Activated naive CD4-positive, alpha-beta T cell treated with anti-CD3 and anti-CD28 coated beads, Interleukin-2, amount 50 U/mL, for 72 hours (primary cell): ENCODE measurements at regions not wholly inside any gene's neighbourhood (a gene's known extent, or its start where the extent isn't known, plus 50 kb on each side); places are given as distances from the start of the nearest gene placed in this dataset.

Experiments used
- ATAC-seq, 2 donors: fragments of 150-1000 bp; cut with Tn5 transposase; 2 replicates each; pipeline ENCODE4 v1.10.0; 2021; ENCODE audit warnings: mild to moderate bottlenecking in 2 of 2, moderate library complexity in 2 of 2
- DNase-seq, 2 donors: peaks; one replicate each; pipeline ENCODE4 v3.0.0; 2021 to 2022; ENCODE audit warnings: low spot score in 2 of 2
- H3K27ac Mint-ChIP-seq, 2 donors: one replicate each; pipeline ENCODE4 v1.8.0; 2022; ENCODE audit warnings: mild to moderate bottlenecking in 2 of 2, mixed read lengths in 2 of 2
- H3K36me3 Mint-ChIP-seq, 2 donors: one replicate each; pipeline ENCODE4 v1.8.0; 2022; ENCODE audit warnings: mixed read lengths in 2 of 2
- H3K9me3 Mint-ChIP-seq, 2 donors: one replicate each; pipeline ENCODE4 v1.8.0; 2022; ENCODE audit warnings: mixed read lengths in 2 of 2

DNA sequence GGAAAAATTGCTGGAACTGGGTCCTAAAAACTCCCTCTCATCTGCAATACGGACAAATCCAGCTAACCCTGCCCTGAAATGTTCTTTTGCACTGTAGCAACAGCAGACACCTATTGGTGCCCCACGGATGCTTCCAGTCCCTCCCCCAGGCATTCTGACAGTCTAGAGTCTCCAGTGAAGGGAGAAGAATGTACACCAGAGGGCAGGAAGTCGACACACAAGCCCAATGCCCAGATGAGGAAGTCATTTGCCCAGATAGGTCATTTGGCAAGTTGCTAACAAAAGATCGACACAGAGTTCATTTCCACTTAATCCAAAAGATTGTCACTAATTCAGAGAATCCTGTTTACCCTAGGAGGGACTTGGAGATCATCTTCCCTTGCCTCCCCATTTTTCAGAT lies 293.0 kb upstream of the PRDM1 start:
- ATAC-seq (peak in 1 of 2 donors; percentile 59), DNase-seq (no peak)
- Mint-ChIP-seq H3K9me3 (no peaks in the 10 kb centered on the region), H3K36me3 (no peaks in the 10 kb centered on the region), H3K27ac (no peak overlapping the region)

DNA sequence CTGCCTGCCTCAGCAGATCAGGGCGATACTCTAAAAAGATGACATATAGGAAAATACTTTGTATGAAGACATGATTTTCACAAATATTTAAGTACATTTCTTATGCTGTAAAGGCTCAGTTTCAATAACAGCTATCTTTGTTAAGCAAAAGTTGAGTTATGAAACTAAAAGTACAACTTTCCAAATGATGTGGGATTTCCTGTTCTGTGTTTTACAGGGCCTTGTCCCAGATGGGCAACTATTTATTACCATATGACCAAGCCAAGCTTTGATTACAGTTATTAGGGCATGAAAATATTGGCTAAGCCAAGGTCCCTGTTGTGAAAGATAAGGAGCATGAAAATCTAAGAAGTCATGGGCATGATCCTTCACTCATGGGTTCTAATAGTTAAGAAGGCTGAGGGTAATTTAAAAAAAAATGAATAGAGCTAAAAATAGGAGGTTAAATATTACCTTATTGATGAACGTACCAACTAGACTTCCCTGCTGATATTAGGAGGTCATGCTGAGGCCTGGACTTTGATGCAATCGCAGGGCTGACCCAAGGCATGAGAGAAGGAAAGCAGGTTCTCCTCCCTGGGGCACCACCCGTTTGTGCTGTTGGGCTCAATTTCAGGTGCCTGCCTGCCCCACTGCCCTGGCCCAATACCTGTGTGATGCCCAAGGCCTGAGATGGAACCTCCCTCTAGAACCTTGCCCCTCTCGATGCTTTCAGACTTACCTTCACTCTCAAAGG lies 294.4 kb upstream of the PRDM1 start:
- Mint-ChIP-seq H3K27ac (no peak overlapping the region), H3K9me3 (no peaks in the 10 kb centered on the region), H3K36me3 (no peaks in the 10 kb centered on the region)
- ATAC-seq = no peak
- no peak for DNase-seq

DNA sequence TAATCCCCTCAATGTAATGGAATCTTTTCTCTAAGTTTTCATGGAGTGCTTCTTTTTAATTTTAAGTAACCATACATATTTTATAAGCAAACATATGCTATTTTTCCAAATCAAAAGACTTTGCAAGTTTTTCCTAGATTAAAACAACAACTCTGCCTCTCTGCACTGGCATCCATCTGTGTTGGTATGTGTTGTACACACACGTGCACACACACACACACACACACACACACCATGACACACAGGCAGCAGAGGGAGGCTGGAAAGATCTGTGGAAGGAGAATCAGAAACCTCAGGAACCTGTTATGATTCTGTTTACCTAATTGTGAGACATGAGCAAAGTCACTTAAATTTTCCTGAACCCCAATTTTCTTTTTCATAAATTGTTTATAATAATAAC lies 295.0 kb upstream of the PRDM1 start:
- no peak for ATAC-seq
- no peak overlapping the region for H3K27ac Mint-ChIP-seq
- no peaks in the 10 kb centered on the region for H3K9me3 Mint-ChIP-seq
- DNase-seq = no peak
- no peaks in the 10 kb centered on the region for H3K36me3 Mint-ChIP-seq

DNA sequence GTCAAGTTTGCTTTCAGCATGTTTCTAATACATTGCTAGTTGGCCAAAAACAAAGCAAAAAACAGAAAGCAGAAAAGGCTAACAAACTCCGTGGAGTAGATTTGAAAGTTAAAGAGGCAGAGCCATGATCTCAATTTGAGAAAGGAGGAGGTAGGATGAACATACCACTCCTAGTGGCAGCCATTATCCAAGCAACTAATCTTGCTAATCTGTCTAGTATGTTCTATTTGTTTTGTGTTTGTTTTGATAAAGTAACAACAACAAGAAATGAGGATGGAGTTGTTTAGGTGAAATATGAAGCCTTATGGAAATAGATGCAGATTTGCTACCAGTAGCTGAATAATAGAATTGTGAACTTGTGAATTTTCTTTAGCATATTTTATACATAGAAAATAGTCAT lies 295.5 kb upstream of the PRDM1 start:
- no peaks in the 10 kb centered on the region for H3K36me3 Mint-ChIP-seq
- no peak overlapping the region for H3K27ac Mint-ChIP-seq
- H3K9me3 Mint-ChIP-seq = no peaks in the 10 kb centered on the region
- ATAC-seq = no peak
- no peak for DNase-seq

DNA sequence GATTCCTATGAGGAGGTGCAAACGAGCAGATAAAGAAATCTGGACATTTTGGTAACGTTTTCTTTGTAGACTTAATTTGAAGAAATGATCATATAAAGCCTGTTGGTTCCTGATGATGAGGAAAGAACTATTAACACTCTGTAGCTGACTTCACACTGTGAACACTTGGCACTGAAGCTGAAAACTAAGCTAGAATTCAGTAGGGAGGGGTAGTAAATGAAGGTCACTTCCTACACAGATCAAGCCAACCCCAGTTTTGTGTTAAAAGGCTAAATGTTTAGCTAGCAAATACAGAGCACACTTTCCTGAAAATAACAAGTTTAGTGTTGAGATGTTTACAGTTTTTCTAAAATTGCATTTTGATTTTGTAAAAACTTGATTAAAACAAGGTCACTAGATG lies 296.2 kb upstream of the PRDM1 start:
- Mint-ChIP-seq H3K27ac (no peak overlapping the region), H3K9me3 (no peaks in the 10 kb centered on the region), H3K36me3 (no peaks in the 10 kb centered on the region)
- no peak for ATAC-seq
- no peak for DNase-seq

DNA sequence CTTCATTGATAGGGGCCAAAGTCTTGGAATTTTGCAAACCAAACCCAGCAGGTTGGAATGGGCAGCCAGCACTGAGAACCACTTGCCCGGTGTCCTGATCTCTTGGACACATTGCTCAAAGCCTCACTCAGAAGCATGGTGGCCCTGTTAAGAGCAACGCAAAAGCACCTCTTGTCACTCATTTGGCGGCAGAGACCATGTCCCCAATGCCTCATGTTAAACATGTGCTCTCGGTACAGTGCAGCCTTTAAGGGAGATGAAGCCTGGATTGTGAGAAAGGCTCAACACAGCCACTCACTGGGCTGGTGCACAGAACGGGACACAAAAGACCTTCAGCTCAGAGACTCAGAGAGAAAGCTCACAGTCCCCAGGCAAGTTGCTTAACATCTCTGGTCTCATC lies 298.4 kb upstream of the PRDM1 start:
- Mint-ChIP-seq H3K27ac (no peak overlapping the region), H3K36me3 (no peaks in the 10 kb centered on the region), H3K9me3 (no peaks in the 10 kb centered on the region)
- DNase-seq (no peak), ATAC-seq (no peak)

DNA sequence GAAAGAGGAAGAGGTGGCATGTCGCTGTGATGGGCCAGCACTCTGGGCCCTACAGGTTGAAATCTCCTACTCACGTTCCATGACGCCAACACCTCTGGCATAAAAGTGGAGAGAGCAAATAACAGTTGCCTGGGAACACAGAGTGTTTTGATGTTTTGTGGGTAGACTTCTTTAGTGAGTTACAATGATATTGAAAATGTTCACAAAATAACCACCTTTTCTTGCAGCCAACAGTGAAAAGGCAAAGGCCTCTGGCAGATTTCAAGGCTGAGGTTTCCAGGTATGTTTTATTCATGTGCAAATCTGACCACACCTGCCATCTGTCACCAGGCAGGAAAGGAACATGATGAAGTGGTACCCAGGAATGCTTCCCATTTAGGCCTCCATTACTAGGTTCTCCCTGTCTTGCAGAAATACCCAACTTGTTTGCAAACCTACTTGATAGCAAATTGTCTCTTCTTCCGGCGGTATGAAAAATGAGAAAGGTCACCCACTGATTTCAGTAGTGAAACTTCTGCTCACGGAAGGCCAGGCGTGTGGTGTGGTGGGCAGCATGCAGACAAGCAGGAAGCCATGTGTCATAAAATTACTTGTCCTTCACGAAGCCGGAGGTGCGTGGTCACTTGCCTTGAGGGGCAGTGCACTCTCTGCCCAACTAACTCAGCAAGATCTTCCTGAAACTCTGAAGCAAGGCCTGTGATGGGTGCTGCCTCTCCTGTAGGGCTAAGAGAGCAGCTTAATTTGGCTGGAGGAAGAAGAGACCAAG lies 299.1 kb upstream of the PRDM1 start:
- Mint-ChIP-seq H3K9me3 (no peaks in the 10 kb centered on the region), H3K27ac (no peak overlapping the region), H3K36me3 (no peaks in the 10 kb centered on the region)
- ATAC-seq (peak; percentile 67 to 80), DNase-seq (no peak)

DNA sequence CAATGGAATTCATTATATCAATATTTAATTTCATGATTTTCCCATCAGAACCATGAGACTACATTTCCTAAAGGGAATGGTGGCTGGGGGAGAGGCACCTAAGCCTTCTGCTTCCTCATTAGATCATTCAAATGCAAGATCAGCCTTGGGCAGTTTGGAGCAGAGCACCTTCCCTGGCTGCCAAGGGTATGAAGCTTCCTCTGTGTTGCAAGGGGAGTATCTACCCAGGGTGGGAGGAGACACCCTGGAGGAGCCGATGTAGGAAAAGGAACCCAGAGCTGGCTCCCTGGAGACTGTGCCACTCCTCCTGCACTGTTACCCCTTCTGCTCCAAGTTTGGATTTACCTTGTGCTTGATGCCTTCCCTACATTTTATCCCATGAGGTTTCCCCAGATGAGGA lies 299.7 kb upstream of the PRDM1 start:
- DNase-seq (no peak), ATAC-seq (no peak)
- H3K36me3 Mint-ChIP-seq = no peaks in the 10 kb centered on the region
- H3K27ac Mint-ChIP-seq = no peak overlapping the region
- no peaks in the 10 kb centered on the region for H3K9me3 Mint-ChIP-seq

DNA sequence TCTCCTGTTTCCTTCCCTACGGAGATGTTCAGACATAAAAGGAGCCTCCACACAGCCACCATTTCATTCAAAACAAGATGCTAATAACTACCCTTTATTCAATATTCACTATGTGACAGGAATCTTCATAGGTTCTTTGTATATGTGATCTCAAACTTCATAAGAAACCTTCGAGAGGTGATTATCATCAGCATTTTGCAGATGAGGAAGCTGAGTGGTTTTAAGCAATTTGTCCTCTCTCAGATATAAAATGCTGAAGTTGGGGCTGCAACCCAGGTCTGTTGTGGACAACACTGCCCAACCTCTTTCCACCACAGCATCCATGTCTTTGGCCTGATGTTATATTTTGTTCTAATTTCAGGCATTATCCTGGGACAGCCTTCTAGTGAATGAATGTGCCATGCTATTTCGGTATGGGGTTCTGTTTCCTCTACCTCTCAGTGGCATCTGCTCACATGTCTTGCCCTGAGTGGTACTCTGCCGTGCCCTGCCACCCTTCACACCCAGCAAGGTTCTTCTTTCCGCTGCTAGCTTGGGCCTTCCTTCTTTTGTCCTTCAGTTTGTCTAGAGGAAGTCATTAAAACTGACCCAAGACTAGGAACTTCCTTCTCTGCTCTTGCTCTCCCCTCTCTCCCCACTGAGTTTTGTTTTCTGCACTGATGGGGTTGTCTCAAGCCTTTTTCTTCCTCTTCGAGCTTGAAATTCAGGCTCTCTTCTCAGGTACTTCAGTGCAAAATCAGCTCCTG lies 300.9 kb upstream of the PRDM1 start:
- H3K9me3 Mint-ChIP-seq = peaks cover 0 to 2% of the 10 kb centered on the region in 2 donors
- DNase-seq (no peak), ATAC-seq (no peak)
- no peaks in the 10 kb centered on the region for H3K36me3 Mint-ChIP-seq
- no peak overlapping the region for H3K27ac Mint-ChIP-seq

DNA sequence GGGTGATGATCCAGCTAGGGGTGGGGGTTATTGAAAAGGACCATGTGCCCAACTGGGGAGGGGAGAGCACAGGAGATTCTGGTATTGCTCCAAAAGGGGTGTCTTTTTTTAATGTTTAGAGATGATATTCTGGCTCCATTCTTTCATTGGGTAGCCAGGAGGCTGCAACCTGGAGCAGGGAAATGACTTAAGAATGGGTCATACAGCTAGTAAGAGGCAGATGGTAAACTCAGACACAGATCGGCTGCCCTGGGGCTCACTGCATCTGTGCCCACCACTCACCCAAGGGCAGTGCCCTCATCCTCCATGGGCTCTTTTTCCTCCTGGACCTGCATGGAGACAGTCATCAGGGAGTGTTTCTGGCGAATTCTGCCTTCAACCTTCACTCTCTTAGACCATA lies 302.0 kb upstream of the PRDM1 start:
- ATAC-seq (no peak), DNase-seq (no peak)
- H3K36me3 Mint-ChIP-seq = no peaks in the 10 kb centered on the region
- H3K27ac Mint-ChIP-seq = no peak overlapping the region
- peaks cover 0 to 3% of the 10 kb centered on the region in 2 donors for H3K9me3 Mint-ChIP-seq

DNA sequence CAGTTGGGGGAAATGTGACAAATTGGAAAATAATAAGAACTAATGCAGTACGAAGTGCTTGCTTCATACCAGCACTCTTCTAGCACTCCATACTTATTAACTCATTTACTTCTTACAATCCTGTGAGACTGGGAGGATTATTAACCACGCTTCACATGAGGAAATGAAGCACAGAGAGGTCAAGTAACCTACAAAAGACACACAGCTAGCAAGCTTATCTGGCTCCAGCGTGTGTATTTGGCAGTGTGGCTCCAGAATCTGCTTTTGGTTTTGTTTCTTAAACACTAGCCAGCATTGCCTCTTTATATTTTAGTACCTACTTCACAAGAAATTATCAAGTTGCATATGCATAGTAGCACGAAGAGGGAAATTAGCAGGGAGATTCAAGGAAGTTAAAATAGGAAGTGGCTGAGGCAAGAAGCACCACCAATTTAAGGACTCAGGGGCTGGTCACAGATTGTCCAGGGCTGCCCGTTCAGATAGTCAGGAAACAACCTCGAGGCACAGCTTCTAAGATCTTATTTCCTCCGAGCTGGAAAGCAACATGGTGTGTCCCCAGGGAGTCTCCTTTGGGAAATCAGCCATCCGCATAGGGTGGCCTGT lies 302.7 kb upstream of the PRDM1 start:
- no peaks in the 10 kb centered on the region for H3K36me3 Mint-ChIP-seq
- peaks cover 0 to 3% of the 10 kb centered on the region in 2 donors for H3K9me3 Mint-ChIP-seq
- DNase-seq (no peak), ATAC-seq (no peak)
- H3K27ac Mint-ChIP-seq = no peak overlapping the region

DNA sequence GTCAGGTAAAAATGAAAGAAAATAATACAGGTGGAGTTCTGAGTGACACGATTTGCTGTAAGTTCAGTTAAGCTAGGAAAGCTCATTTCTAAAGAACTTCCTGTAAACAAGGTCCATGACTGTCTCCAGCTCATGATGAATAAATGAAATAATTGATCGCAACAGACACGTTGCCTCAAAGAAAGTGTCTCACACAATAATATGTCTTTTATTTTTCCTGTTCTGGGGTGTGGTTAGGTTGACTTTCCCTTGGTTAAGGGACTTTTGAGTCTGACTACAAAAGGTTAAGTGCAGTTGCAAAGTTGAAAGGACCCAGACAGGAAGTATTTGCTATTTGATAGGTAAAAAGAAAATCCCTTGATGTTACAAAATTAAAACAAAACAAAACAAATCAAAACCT lies 304.2 kb upstream of the PRDM1 start:
- DNase-seq = no peak
- peaks cover 0 to 6% of the 10 kb centered on the region in 2 donors for H3K36me3 Mint-ChIP-seq
- no peak overlapping the region for H3K27ac Mint-ChIP-seq
- H3K9me3 Mint-ChIP-seq = peaks cover 3 to 8% of the 10 kb centered on the region in 2 donors
- peak; percentile 73 to 74 for ATAC-seq

DNA sequence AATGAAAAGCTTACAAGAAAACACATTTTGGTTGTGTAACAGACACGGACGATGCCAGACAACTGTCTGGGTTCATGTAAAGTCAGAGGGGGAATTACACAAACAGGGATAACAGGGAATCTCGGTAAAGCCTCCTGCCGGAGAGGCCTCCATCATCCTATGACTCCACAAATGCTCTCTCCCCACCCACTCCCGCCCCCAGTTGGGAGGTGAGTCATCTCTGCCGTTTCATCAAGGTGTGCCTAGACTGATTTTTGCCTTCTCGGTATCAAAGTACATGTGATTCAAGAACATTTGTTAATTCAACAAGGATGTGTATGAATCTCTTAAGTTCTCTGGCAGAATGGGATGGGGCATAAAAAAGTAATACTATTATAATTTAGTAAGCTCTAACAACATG lies 304.9 kb upstream of the PRDM1 start:
- H3K27ac Mint-ChIP-seq = no peak overlapping the region
- ATAC-seq = peak; percentile 68 to 69

DNA sequence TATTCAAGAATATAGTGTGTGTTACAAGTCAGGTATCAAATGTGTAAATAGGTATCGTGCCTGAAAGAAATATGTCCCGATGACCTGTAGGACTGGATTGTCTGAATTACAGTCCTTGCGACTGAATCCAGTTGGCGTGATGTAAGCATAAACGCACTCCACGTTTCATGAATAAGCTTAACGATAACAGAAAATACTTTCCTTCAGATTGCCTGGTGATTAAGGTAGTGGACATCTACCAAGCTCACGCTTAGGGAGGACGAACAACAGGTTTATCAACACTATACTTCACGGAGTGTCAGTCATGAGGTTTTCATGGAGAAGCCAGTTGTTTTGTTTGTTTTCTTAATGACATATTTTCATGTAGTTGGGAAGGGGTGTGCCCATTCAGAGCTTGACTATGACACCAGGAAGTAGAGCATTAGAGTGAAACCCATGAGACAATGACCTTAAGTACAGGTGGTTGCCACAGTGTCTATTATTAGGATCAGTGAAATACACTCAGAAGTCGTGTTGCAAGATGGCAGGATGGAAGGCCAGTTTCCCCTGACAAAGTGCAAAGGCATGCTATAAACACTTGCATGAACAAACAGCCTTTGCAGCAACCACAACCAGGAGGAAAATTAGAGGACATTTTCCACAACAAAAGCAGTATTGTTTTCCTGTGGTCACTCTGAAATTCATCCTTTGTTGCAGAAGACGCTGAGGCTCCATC lies 305.8 kb upstream of the PRDM1 start:
- H3K27ac Mint-ChIP-seq = no peak overlapping the region
- no peak for DNase-seq
- ATAC-seq = no peak
- peaks cover 2 to 10% of the 10 kb centered on the region in 2 donors for H3K36me3 Mint-ChIP-seq
- peaks cover 6 to 9% of the 10 kb centered on the region in 2 donors for H3K9me3 Mint-ChIP-seq

More for the DNA sequence above, 304.9 kb upstream of the PRDM1 start:
- no peak for DNase-seq
- peaks cover 3 to 8% of the 10 kb centered on the region in 2 donors for H3K9me3 Mint-ChIP-seq
- peaks cover 0 to 6% of the 10 kb centered on the region in 2 donors for H3K36me3 Mint-ChIP-seq

DNA sequence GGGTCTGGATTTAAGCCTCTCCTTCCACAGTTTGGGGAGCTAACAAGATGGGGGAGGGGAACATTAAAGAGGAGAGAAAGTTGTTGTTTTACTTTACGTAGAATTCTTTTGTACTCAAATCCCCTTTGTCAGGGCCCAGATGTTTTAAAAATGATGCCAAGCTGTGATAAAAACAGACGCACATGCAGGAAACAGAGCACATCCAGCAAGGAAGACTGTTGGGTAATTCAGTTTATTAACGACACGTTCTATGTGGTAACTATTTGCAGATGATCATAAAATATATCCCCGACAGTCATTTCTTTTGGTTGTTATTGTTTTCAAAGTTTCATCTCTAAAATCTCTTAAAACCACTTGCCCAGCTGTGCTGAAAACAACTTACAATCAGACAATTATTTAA lies 307.0 kb upstream of the PRDM1 start:
- Mint-ChIP-seq H3K27ac (no peak overlapping the region), H3K9me3 (peaks cover 9 to 14% of the 10 kb centered on the region in 2 donors), H3K36me3 (peaks cover 6 to 16% of the 10 kb centered on the region in 2 donors)
- no peak for DNase-seq
- ATAC-seq = no peak

DNA sequence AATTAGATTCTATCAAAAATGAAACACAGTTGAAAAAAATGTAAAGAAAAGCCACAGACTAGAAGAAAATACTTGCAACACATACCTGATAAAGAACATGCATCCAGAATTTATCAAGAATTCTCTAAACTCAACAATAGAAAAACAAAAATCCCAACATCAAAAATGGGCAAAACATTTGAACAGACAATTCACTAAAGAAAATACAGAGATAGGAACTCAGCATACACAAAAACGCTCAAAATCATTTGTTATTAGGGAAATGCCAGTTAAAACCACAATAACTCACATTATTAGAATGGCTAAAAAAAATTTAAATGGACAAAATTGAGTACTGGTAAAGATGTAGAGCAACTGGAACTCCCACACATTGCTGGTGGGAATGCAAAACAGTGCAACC lies 311.0 kb upstream of the PRDM1 start:
- ATAC-seq (no peak), DNase-seq (no peak)
- H3K9me3 Mint-ChIP-seq = peaks cover 9 to 14% of the 10 kb centered on the region in 2 donors
- H3K27ac Mint-ChIP-seq = no peak overlapping the region
- peaks cover 6 to 16% of the 10 kb centered on the region in 2 donors for H3K36me3 Mint-ChIP-seq
